Stomach (tissue), 4 donors: ENCODE measurements at regions not wholly inside any gene's neighbourhood (a gene's known extent, or its start where the extent isn't known, plus 50 kb on each side); places are given as distances from the start of the nearest gene placed in this dataset.

Experiments
- CTCF ChIP-seq, 7 experiments: fragments of 450-650 bp in 4 of 7; fragments of 200-600 bp in 3 of 7; sonication (generic) in 3 of 7; IDR thresholded peaks; one replicate each; pipeline ENCODE4 v1.5.1; 2016 to 2019; ENCODE audit warnings: antibody characterized with exemption in 7 of 7, control low read depth in 2 of 7, mild to moderate bottlenecking in 1 of 7
- EP300 ChIP-seq: sonication (generic); formaldehyde crosslinking; IDR thresholded peaks from one replicate; pipeline ENCODE4 v1.6.1; 2017; ENCODE audit warnings: antibody characterized with exemption
- POLR2A ChIP-seq, 4 donors: fragments of 450-650 bp; IDR thresholded peaks; one replicate each; pipeline ENCODE4 v1.6.1; 2016; ENCODE audit warnings: antibody characterized with exemption in 4 of 4, control low read depth in 2 of 4, mild to moderate bottlenecking in 1 of 4, moderate library complexity in 1 of 4
- POLR2AphosphoS5 ChIP-seq, 3 donors: sonication (generic); formaldehyde crosslinking; IDR thresholded peaks; one replicate each; pipeline ENCODE4 v1.6.1; 2016; ENCODE audit warnings: antibody characterized with exemption in 3 of 3

- no peak for TF ChIP-seq POLR2A (IDR thresholded peaks at IDR 0.05)
- no peak for TF ChIP-seq CTCF (IDR thresholded peaks at IDR 0.05)
- no peak for TF ChIP-seq EP300
- no peak for TF ChIP-seq POLR2AphosphoS5 (IDR thresholded peaks at IDR 0.05)
Observed at GRCh38 chr13:95480131-95480545, 72.4 kb upstream of the CLDN10 start.
